ENCODE measurements at regions not wholly inside any gene's neighbourhood (a gene's known extent, or its start where the extent isn't known, plus 50 kb on each side); places are given as distances from the start of the nearest gene placed in this dataset.

DNA sequence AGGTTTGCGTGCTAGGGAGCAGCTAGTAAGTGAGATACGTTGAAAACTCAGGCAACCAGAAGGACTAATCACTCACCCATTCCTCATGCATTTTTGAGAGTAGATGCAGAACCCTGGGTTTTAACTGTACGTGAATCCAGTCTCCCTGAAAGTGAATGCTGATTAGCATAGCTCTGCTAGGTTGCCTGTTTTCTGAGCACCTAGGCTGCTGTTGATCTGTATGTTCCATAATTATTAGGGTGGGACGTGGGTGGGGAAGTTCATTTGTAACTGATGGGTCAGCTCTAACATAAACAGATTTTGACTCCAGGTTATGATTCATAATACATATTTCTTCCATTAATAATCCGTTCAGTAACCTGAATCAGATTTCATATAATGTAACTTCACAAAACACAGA lies 379.0 kb upstream of the FANCL start:
- no peak overlapping the region for H3K4me2 ChIP-seq (ENCODE audit: low read depth, low read length, poor library complexity, severe bottlenecking)
- H3K4me3 ChIP-seq (ENCODE audit: insufficient read depth, low read length, poor library complexity, severe bottlenecking) = no peak overlapping the region
- no peak overlapping the region for H3K27ac ChIP-seq (ENCODE audit: low read depth, low read length)
- TF ChIP-seq, protein P1, sequence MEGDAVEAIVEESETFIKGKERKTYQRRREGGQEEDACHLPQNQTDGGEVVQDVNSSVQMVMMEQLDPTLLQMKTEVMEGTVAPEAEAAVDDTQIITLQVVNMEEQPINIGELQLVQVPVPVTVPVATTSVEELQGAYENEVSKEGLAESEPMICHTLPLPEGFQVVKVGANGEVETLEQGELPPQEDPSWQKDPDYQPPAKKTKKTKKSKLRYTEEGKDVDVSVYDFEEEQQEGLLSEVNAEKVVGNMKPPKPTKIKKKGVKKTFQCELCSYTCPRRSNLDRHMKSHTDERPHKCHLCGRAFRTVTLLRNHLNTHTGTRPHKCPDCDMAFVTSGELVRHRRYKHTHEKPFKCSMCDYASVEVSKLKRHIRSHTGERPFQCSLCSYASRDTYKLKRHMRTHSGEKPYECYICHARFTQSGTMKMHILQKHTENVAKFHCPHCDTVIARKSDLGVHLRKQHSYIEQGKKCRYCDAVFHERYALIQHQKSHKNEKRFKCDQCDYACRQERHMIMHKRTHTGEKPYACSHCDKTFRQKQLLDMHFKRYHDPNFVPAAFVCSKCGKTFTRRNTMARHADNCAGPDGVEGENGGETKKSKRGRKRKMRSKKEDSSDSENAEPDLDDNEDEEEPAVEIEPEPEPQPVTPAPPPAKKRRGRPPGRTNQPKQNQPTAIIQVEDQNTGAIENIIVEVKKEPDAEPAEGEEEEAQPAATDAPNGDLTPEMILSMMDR (IDR thresholded peaks at IDR 0.05; ENCODE audit: insufficient read depth, low read length, poor library complexity, severe bottlenecking) = no peak
- no peak for TF ChIP-seq EZH2phosphoT487 (conservative IDR thresholded peaks at IDR 0.05; ENCODE audit: low read length)
- H3K36me3 ChIP-seq (ENCODE audit: low read length) = no peaks in the 10 kb centered on the region
- H3K79me2 ChIP-seq (ENCODE audit: insufficient read depth, low read length) = no peaks in the 10 kb centered on the region
- H3K9ac ChIP-seq (ENCODE audit: low read length) = no peak overlapping the region
- H3K27me3 ChIP-seq (ENCODE audit: low read length) = no peaks in the 10 kb centered on the region
- H3K9me3 ChIP-seq (ENCODE audit: insufficient read depth, low read length) = no peaks in the 10 kb centered on the region
- H2AFZ ChIP-seq (ENCODE audit: low read depth, low read length, severe bottlenecking) = no peak overlapping the region
- H3F3A ChIP-seq (ENCODE audit: insufficient read depth) = no peaks in the 10 kb centered on the region
- no peaks in the 10 kb centered on the region for H3K9me2 ChIP-seq (replicated peaks; ENCODE audit: insufficient read depth, low read length)
- H4K20me1 ChIP-seq (ENCODE audit: low read depth, low read length) = no peaks in the 10 kb centered on the region

DNA sequence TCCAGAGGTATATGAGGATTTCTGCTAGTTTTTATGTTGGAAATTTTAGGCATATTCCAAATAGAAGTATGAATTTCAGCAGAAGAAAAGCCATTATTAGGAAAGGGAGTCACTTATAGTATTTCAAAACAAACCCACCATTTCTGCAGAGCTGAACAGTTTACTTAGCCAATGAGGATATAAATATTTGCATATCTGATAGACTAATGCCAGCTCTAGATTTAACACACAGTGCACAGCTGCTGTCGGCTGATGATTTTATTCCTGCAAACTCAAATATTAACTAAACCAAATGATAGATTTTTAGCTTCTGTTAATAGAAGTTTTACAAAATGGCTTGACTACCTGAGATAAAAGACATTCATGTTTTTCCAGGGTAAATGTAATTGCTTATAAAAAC lies 375.8 kb upstream of the FANCL start:
- H3K9me3 ChIP-seq (ENCODE audit: insufficient read depth, low read length) = no peaks in the 10 kb centered on the region
- no peaks in the 10 kb centered on the region for H3F3A ChIP-seq (ENCODE audit: insufficient read depth)
- H3K36me3 ChIP-seq (ENCODE audit: low read length) = no peaks in the 10 kb centered on the region
- H3K9me2 ChIP-seq (replicated peaks; ENCODE audit: insufficient read depth, low read length) = no peaks in the 10 kb centered on the region
- H3K9ac ChIP-seq (ENCODE audit: low read length) = no peak overlapping the region
- no peak overlapping the region for H3K27ac ChIP-seq (ENCODE audit: low read depth, low read length)
- no peaks in the 10 kb centered on the region for H3K27me3 ChIP-seq (ENCODE audit: low read length)
- H3K79me2 ChIP-seq (ENCODE audit: insufficient read depth, low read length) = no peaks in the 10 kb centered on the region
- H4K20me1 ChIP-seq (ENCODE audit: low read depth, low read length) = no peaks in the 10 kb centered on the region
- TF ChIP-seq, protein P1 (IDR thresholded peaks at IDR 0.05; ENCODE audit: insufficient read depth, low read length, poor library complexity, severe bottlenecking) = no peak
- no peak for TF ChIP-seq EZH2phosphoT487 (conservative IDR thresholded peaks at IDR 0.05; ENCODE audit: low read length)
- H3K4me3 ChIP-seq (ENCODE audit: insufficient read depth, low read length, poor library complexity, severe bottlenecking) = no peak overlapping the region
- H3K4me2 ChIP-seq (ENCODE audit: low read depth, low read length, poor library complexity, severe bottlenecking) = no peak overlapping the region
- no peak overlapping the region for H2AFZ ChIP-seq (ENCODE audit: low read depth, low read length, severe bottlenecking)

DNA sequence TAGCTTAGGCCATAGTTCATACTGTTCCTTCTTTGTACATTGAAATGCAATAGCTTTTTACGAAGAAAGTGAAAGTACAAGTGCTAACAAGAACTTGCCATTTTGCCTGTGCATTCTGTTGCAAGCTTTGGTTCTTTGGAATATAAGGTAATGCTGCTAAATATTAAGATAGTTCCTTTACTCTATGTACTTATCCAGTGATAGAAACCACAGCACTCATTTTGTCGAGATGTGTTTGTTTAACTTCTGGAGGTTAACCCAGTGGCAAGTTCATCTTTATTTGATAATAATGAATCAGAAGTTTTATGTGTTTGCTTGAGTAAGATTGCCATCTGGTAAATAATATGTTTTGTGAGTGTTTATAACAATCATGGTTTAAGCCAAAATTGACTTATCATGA lies 373.1 kb upstream of the FANCL start:
- H3K27ac ChIP-seq (ENCODE audit: low read depth, low read length) = no peak overlapping the region
- H3K9me2 ChIP-seq (replicated peaks; ENCODE audit: insufficient read depth, low read length) = no peaks in the 10 kb centered on the region
- no peak overlapping the region for H3K4me3 ChIP-seq (ENCODE audit: insufficient read depth, low read length, poor library complexity, severe bottlenecking)
- no peaks in the 10 kb centered on the region for H3K79me2 ChIP-seq (ENCODE audit: insufficient read depth, low read length)
- no peaks in the 10 kb centered on the region for H3K27me3 ChIP-seq (ENCODE audit: low read length)
- H3K9me3 ChIP-seq (ENCODE audit: insufficient read depth, low read length) = no peaks in the 10 kb centered on the region
- H4K20me1 ChIP-seq (ENCODE audit: low read depth, low read length) = no peaks in the 10 kb centered on the region
- H3K4me2 ChIP-seq (ENCODE audit: low read depth, low read length, poor library complexity, severe bottlenecking) = no peak overlapping the region
- no peaks in the 10 kb centered on the region for H3K36me3 ChIP-seq (ENCODE audit: low read length)
- no peak overlapping the region for H2AFZ ChIP-seq (ENCODE audit: low read depth, low read length, severe bottlenecking)
- TF ChIP-seq, protein P1 (IDR thresholded peaks at IDR 0.05; ENCODE audit: insufficient read depth, low read length, poor library complexity, severe bottlenecking) = no peak
- no peak for TF ChIP-seq EZH2phosphoT487 (conservative IDR thresholded peaks at IDR 0.05; ENCODE audit: low read length)
- H3K9ac ChIP-seq (ENCODE audit: low read length) = no peak overlapping the region
- no peaks in the 10 kb centered on the region for H3F3A ChIP-seq (ENCODE audit: insufficient read depth)

DNA sequence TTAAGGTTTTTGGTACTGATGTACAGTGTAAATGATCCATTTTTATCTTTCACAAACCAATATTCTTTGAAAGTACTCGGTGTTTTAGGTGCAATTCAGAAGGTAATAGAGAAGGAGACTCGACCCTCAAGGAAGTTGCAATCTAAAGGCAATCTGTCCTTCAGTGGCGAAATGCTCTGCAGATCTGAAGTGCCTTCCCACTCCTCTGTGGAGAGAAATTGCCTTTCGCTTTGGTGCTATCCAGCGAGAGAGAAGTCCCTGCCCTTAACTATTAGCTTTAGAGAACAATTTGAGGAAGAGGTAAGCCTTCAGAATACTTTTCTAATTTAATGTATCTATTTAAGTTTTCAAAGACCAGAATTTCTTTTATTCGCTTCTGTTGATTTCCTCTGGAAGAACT lies 371.8 kb upstream of the FANCL start:
- Histone ChIP-seq H4K20me1 (ENCODE audit: low read depth, low read length) (no peaks in the 10 kb centered on the region), H3K79me2 (ENCODE audit: insufficient read depth, low read length) (no peaks in the 10 kb centered on the region), H2AFZ (ENCODE audit: low read depth, low read length, severe bottlenecking) (no peak overlapping the region)

More for the DNA sequence above, 371.8 kb upstream of the FANCL start:
- H3F3A ChIP-seq (ENCODE audit: insufficient read depth) = no peaks in the 10 kb centered on the region
- H3K9me3 ChIP-seq (ENCODE audit: insufficient read depth, low read length) = no peaks in the 10 kb centered on the region
- H3K4me2 ChIP-seq (ENCODE audit: low read depth, low read length, poor library complexity, severe bottlenecking) = no peak overlapping the region
- no peak overlapping the region for H3K27ac ChIP-seq (ENCODE audit: low read depth, low read length)
- no peaks in the 10 kb centered on the region for H3K36me3 ChIP-seq (ENCODE audit: low read length)
- no peaks in the 10 kb centered on the region for H3K27me3 ChIP-seq (ENCODE audit: low read length)
- no peak overlapping the region for H3K4me3 ChIP-seq (ENCODE audit: insufficient read depth, low read length, poor library complexity, severe bottlenecking)
- no peaks in the 10 kb centered on the region for H3K9me2 ChIP-seq (replicated peaks; ENCODE audit: insufficient read depth, low read length)
- no peak overlapping the region for H3K9ac ChIP-seq (ENCODE audit: low read length)
- TF ChIP-seq, protein P1 (IDR thresholded peaks at IDR 0.05; ENCODE audit: insufficient read depth, low read length, poor library complexity, severe bottlenecking) = no peak
